HCT116 (cell line): ENCODE measurements at regions not wholly inside any gene's neighbourhood (a gene's known extent, or its start where the extent isn't known, plus 50 kb on each side); places are given as distances from the start of the nearest gene placed in this dataset.

Experiments used
- ATAC-seq: fragments of 200-7000 bp; cut with Tn5 transposase; 2 replicates; pipeline ENCODE4 v1.9.1; 2020; ENCODE audit warnings: mild to moderate bottlenecking, moderate library complexity
- BruUV-seq: library from RNA; stranded (reverse); fragments of 400-500 nt; replicated peaks from 2 replicates; lab custom pipeline; 2021; lab: Mats Ljungman, UMichigan
- CTCF ChIA-PET: fragments of 300-600 bp; sonication (Branson Sonifier 250); formaldehyde crosslinking; loops from one replicate; lab custom pipeline; 2021; ENCODE audit warnings: antibody characterized with exemption; lab: Charles Lee
- POLR2A ChIA-PET: fragments of 300-600, 350-600 bp; sonication (Branson Sonifier 250); formaldehyde crosslinking; loops from one replicate; lab custom pipeline; 2021; ENCODE audit warnings: antibody characterized with exemption; lab: Charles Lee
- RAD21 ChIA-PET, 2 experiments: fragments of 300-600 bp; sonication (Branson Sonifier 250); formaldehyde crosslinking; loops; one replicate each; lab custom pipeline; 2023; ENCODE audit warnings: low total read pairs in 2 of 2; ENCODE audit not compliant: uncharacterized antibody in 2 of 2, unreplicated experiment in 2 of 2, low non-redundant PET in 1 of 2; lab: Charles Lee
- DNase-seq: peaks from one replicate; pipeline ENCODE4 v3.0.0-alpha.2; 2010; ENCODE audit warnings: low read depth, low spot score
- H2AFZ ChIP-seq: fragments of 200-600 bp; shearing (Covaris generic), sonication (generic); 2 replicates; pipeline ENCODE4 v1.6.1; 2017; ENCODE audit warnings: low read depth, mixed run types, mixed read lengths, antibody characterized with exemption, low read length; ENCODE audit not compliant: poor library complexity, severe bottlenecking
- H3K27ac ChIP-seq: 2 replicates; pipeline ENCODE4 v1.5.1; 2012; ENCODE audit warnings: low read depth, low read length
- H3K27me3 ChIP-seq: fragments of 200-600 bp; sonication (generic); 2 replicates; pipeline ENCODE4 v1.6.1; 2016; ENCODE audit warnings: mixed run types, low read length, mixed read lengths; ENCODE audit not compliant: insufficient read depth
- H3K36me3 ChIP-seq, 2 experiments: fragments of 200-500 bp in 1 of 2; fragments of 200-600 bp in 1 of 2; sonication (Bioruptor generic) in 1 of 2; sonication (generic) in 1 of 2; 2 replicates each; pipeline versions ENCODE4 v1.5.1 to v1.6.1; 2014 to 2016; ENCODE audit warnings: low read length in 2 of 2, inconsistent platforms in 1 of 2, mixed read lengths in 1 of 2, mixed run types in 1 of 2; ENCODE audit not compliant: insufficient read depth in 2 of 2, control insufficient read depth in 1 of 2
- H3K4me1 ChIP-seq, 2 experiments: fragments of 200-600 bp in 1 of 2; sonication (generic) in 1 of 2; 2 replicates each; pipeline versions ENCODE4 v1.5.1 to v1.6.1; 2012 to 2017; ENCODE audit warnings: low read length in 2 of 2, inconsistent platforms in 1 of 2, mild to moderate bottlenecking in 1 of 2, mixed read lengths in 1 of 2, mixed run types in 1 of 2, moderate library complexity in 1 of 2; ENCODE audit not compliant: insufficient read depth in 2 of 2, control insufficient read depth in 1 of 2
- H3K4me2 ChIP-seq: fragments of 200-600 bp; sonication (generic); 2 replicates; pipeline ENCODE4 v1.6.1; 2017; ENCODE audit warnings: mixed run types, low read length, mixed read lengths
- H3K4me3 ChIP-seq, 2 experiments: fragments of 200-600 bp in 1 of 2; sonication (generic) in 1 of 2; replicated peaks in 1 of 2; 2 replicates each; pipeline ENCODE4 v1.5.1; 2011 to 2016; ENCODE audit warnings: low read length in 2 of 2, control low read depth in 1 of 2, low read depth in 1 of 2, mild to moderate bottlenecking in 1 of 2, mixed read lengths in 1 of 2, mixed run types in 1 of 2
- H3K79me2 ChIP-seq: fragments of 200-600 bp; sonication (generic); 2 replicates; pipeline ENCODE4 v1.6.1; 2017; ENCODE audit warnings: mild to moderate bottlenecking, mixed run types, low read length, moderate library complexity, mixed read lengths; ENCODE audit not compliant: insufficient read depth
- H3K9ac ChIP-seq: fragments of 200-600 bp; sonication (generic); 2 replicates; pipeline ENCODE4 v1.6.1; 2016; ENCODE audit warnings: low read length, mixed read lengths
- H3K9me2 ChIP-seq: fragments of 200-600 bp; sonication (generic), shearing (Covaris generic); 2 replicates; pipeline ENCODE4 v1.6.1; 2017; ENCODE audit warnings: mixed run types, mild to moderate bottlenecking, moderate library complexity; ENCODE audit not compliant: insufficient read depth
- H3K9me3 ChIP-seq, 2 experiments: fragments of 200-500 bp in 1 of 2; fragments of 200-600 bp in 1 of 2; sonication (Bioruptor generic) in 1 of 2; sonication (generic) in 1 of 2; 2 replicates each; pipeline ENCODE4 v1.6.1; 2014 to 2017; ENCODE audit warnings: low read length in 2 of 2, mixed read lengths in 2 of 2, inconsistent platforms in 1 of 2, low read depth in 1 of 2, mild to moderate bottlenecking in 1 of 2, mixed run types in 1 of 2, moderate library complexity in 1 of 2; ENCODE audit not compliant: control insufficient read depth in 1 of 2, insufficient read depth in 1 of 2
- H4K20me1 ChIP-seq: fragments of 200-600 bp; sonication (generic), shearing (Covaris generic); 2 replicates; pipeline ENCODE4 v1.6.1; 2017; ENCODE audit warnings: mixed run types, mild to moderate bottlenecking, moderate library complexity; ENCODE audit not compliant: insufficient read depth
- CBX3 ChIP-seq: IDR thresholded peaks from 2 replicates; pipeline ENCODE4 v1.6.1; 2012; ENCODE audit warnings: low read depth
- CEBPB ChIP-seq: IDR thresholded peaks from 2 replicates; pipeline ENCODE4 v1.6.1; 2012; ENCODE audit warnings: low read depth
- EGR1 ChIP-seq: IDR thresholded peaks from 2 replicates; pipeline ENCODE4 v1.6.1; 2012; ENCODE audit warnings: low read depth
- ELF1 ChIP-seq: IDR thresholded peaks from 2 replicates; pipeline ENCODE4 v1.6.1; 2012; ENCODE audit warnings: low read depth, borderline replicate concordance
- EZH2 ChIP-seq: fragments of 200-600 bp; sonication (generic); IDR thresholded peaks from 2 replicates; pipeline ENCODE4 v1.6.1; 2017; ENCODE audit warnings: antibody characterized with exemption, mixed run types
- JUND ChIP-seq: IDR thresholded peaks from 2 replicates; pipeline ENCODE4 v1.6.1; 2012
- POLR2A ChIP-seq: IDR thresholded peaks from 2 replicates; pipeline ENCODE4 v1.7.0; 2011; ENCODE audit warnings: borderline replicate concordance; ENCODE audit not compliant: insufficient read depth, insufficient read length; ENCODE audit errors: extremely low read depth
- POLR2AphosphoS5 ChIP-seq: IDR thresholded peaks from 2 replicates; pipeline ENCODE4 v1.6.1; 2011; ENCODE audit warnings: mild to moderate bottlenecking, low read depth, low read length, moderate library complexity
- RAD21 ChIP-seq: IDR thresholded peaks from 2 replicates; pipeline ENCODE4 v1.6.1; 2012; ENCODE audit warnings: low read depth, mild to moderate bottlenecking
- REST ChIP-seq: IDR thresholded peaks from 2 replicates; pipeline ENCODE4 v1.6.1; 2012; ENCODE audit warnings: low read depth
- SIN3A ChIP-seq: IDR thresholded peaks from 2 replicates; pipeline ENCODE4 v1.6.1; 2012; ENCODE audit warnings: low read depth
- SP1 ChIP-seq: IDR thresholded peaks from 2 replicates; pipeline ENCODE4 v1.6.1; 2012; ENCODE audit warnings: low read depth
- SRF ChIP-seq: IDR thresholded peaks from 2 replicates; pipeline ENCODE4 v1.6.1; 2012; ENCODE audit warnings: low read depth
- YY1 ChIP-seq: IDR thresholded peaks from 2 replicates; pipeline ENCODE4 v1.6.1; 2011; ENCODE audit warnings: low read length, low read depth, moderate library complexity, mild to moderate bottlenecking; ENCODE audit not compliant: insufficient replicate concordance; ENCODE audit errors: extremely low read depth
- ZFX ChIP-seq: fragments of 450-650 bp; IDR thresholded peaks from 2 replicates; pipeline ENCODE4 v1.6.1; 2017
- intact Hi-C: fragments of 100-400 bp; cut with micrococcal nuclease; formaldehyde crosslinking; loops from 2 replicates; pipeline ENCODE4 v1.10.0; 2022
- TF ChIP-seq, protein P1 (sequence below): IDR thresholded peaks from 2 replicates; pipeline ENCODE4 v1.6.1; 2012
- TF ChIP-seq, protein P2 (sequence below): IDR thresholded peaks from 2 replicates; pipeline ENCODE4 v1.6.1; 2012

DNA sequence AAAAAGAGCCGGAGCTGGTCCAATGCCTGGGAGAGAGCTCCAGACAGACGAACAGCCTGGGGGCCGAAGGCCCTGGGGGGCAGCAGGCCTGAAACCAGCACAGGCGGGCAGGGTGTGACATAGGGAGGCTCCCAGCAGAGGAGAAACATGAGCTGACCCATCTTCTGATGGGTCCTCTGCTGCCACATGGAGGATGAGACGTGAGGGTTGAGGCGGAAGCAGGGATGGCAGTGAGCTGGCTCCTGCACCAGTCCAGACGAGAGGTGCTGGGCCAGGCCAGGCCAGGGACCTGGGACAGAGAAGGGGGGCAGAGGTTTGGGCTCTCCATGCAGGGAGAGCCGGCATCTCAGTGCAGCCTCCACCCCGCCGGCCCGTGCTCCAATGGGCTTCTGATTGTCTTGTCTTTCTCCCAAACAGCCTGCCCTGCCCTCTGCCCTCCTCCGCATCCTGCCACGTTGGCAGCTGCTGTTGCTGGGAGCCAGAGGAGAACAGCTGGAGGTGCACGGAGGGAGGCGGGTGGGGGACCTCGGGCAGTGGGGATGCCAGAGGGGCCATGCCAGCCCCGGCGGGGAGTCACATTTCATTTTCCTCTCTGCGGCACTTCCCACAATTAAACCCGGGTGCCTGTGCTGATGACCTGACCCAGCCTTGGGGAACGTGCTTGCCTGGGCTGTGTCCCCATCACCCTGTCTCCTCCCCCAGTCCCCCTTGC, 139.1 kb upstream of the GSE1 start:
- H3K9ac ChIP-seq, result no peak overlapping the region
- no peak overlapping the region for H3K4me2 ChIP-seq
- RAD21 ChIA-PET, result no interaction called here
- BruUV-seq, result no TSS peak
- H2AFZ ChIP-seq, result no peak overlapping the region
- no peak overlapping the region for H3K4me3 ChIP-seq
- H3K9me3 ChIP-seq, result no peaks in the 10 kb centered on the region
- no peaks in the 10 kb centered on the region for H3K79me2 ChIP-seq
- H3K36me3 ChIP-seq, result no peaks in the 10 kb centered on the region
- no peak for TF ChIP-seq SRF
- TF ChIP-seq JUND, result no peak
- TF ChIP-seq POLR2A, result no peak
- no peak for TF ChIP-seq POLR2AphosphoS5
- H3K4me1 ChIP-seq, result peaks cover 15 to 17% of the 10 kb centered on the region in 2 experiments
- no peaks in the 10 kb centered on the region for H4K20me1 ChIP-seq
- H3K27me3 ChIP-seq, result no peaks in the 10 kb centered on the region
- ATAC-seq (no peak), DNase-seq (no peak)
- no peak overlapping the region for H3K27ac ChIP-seq
- POLR2A ChIA-PET, result no interaction called here
- H3K9me2 ChIP-seq, result no peaks in the 10 kb centered on the region
- CTCF ChIA-PET, result interaction anchor here (1.4 to 4.6 kb wide), 2 partner anchors 17 to 19 kb away, joined by 3 to 30 read pairs; no protein-coding TSS in a partner anchor
- intact Hi-C loops, result no loop called here

- RAD21 ChIA-PET, result no interaction called here
- intact Hi-C loops, result no loop called here
- CTCF ChIA-PET, result interaction anchor here (1.4 to 4.6 kb wide), 2 partner anchors 17 to 19 kb away, joined by 3 to 30 read pairs; no protein-coding TSS in a partner anchor
- TF ChIP-seq RAD21 (no peak), YY1 (no peak), SIN3A (no peak), ELF1 (no peak), JUND (no peak), REST (no peak), SRF (no peak), CEBPB (no peak), SP1 (no peak), EZH2 (no peak), ZFX (no peak), CBX3 (no peak), EGR1 (no peak)
- TF ChIP-seq, protein P1, sequence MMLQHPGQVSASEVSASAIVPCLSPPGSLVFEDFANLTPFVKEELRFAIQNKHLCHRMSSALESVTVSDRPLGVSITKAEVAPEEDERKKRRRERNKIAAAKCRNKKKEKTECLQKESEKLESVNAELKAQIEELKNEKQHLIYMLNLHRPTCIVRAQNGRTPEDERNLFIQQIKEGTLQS, result no peak
- TF ChIP-seq, protein P2, sequence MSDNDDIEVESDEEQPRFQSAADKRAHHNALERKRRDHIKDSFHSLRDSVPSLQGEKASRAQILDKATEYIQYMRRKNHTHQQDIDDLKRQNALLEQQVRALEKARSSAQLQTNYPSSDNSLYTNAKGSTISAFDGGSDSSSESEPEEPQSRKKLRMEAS, result no peak
- H3K4me3 ChIP-seq, result no peak overlapping the region
- ATAC-seq, result no peak
- H3K9me2 ChIP-seq, result no peaks in the 10 kb centered on the region
- no peak overlapping the region for H3K27ac ChIP-seq
- no peak overlapping the region for H3K9ac ChIP-seq
- no peak overlapping the region for H2AFZ ChIP-seq
- no peak overlapping the region for H3K4me2 ChIP-seq
- H4K20me1 ChIP-seq, result no peaks in the 10 kb centered on the region
- H3K36me3 ChIP-seq, result no peaks in the 10 kb centered on the region
- no peak for DNase-seq
- POLR2A ChIA-PET, result no interaction called here
- H3K4me1 ChIP-seq, result peaks cover 15 to 17% of the 10 kb centered on the region in 2 experiments
- H3K79me2 ChIP-seq, result no peaks in the 10 kb centered on the region
- no peaks in the 10 kb centered on the region for H3K27me3 ChIP-seq
- no TSS peak for BruUV-seq
- no peaks in the 10 kb centered on the region for H3K9me3 ChIP-seq
Measured at GRCh38 chr16:85474621-85475217, 138.4 kb upstream of the GSE1 start.
